ENCODE measurements at regions not wholly inside any gene's neighbourhood (a gene's known extent, or its start where the extent isn't known, plus 50 kb on each side); places are given as distances from the start of the nearest gene placed in this dataset.

DNA sequence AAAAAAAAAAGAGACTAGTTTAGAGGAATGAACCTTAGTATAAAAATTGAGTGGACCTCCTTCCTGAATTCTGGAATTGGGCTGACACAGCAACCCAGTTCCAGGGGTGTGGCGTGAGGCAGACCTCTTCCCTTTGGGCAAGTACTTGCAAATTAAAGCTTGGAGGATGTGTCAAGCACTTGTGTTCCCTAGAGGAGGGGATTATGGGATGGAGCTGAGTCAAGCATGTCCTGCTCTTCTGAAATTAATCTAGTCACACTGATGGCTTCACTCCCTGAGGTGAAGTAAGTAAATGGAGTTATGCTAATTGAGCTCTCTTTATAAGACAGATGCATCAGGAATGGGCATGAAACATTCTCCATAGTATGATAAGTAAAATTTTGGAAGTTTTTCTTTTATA lies 107.7 kb upstream of the HTR2A start:
- TF ChIP-seq TAF1 (IDR thresholded peaks at IDR 0.05; ENCODE audit: low read depth), result no peak
- no peak for TF ChIP-seq EZH2 (IDR thresholded peaks at IDR 0.05; ENCODE audit: borderline replicate concordance, insufficient read depth, low read length, poor library complexity, severe bottlenecking)

Measured in neural cell (in vitro differentiated cells).